Mesothelial cell of epicardium (in vitro differentiated cells): ENCODE measurements at regions not wholly inside any gene's neighbourhood (a gene's known extent, or its start where the extent isn't known, plus 50 kb on each side); places are given as distances from the start of the nearest gene placed in this dataset.

Experiments used
- DNase-seq, 2 experiments: peaks; one replicate each; pipeline ENCODE4 v3.0.0; 2021; ENCODE audit warnings: low spot score in 2 of 2; ENCODE audit not compliant: unreplicated experiment in 2 of 2
- H3K27ac Mint-ChIP-seq: 2 replicates; pipeline ENCODE4 v1.8.0; 2021; ENCODE audit warnings: mixed read lengths
- H3K27me3 Mint-ChIP-seq: 2 replicates; pipeline ENCODE4 v1.8.0; 2021; ENCODE audit warnings: low read depth, mixed read lengths
- H3K36me3 Mint-ChIP-seq: 2 replicates; pipeline ENCODE4 v1.8.0; 2021; ENCODE audit warnings: mixed read lengths
- H3K4me1 Mint-ChIP-seq: 2 replicates; pipeline ENCODE4 v1.8.0; 2021; ENCODE audit warnings: mixed read lengths
- H3K4me3 Mint-ChIP-seq: 2 replicates; pipeline ENCODE4 v1.8.0; 2021; ENCODE audit warnings: mild to moderate bottlenecking, moderate library complexity, mixed read lengths
- H3K9me3 Mint-ChIP-seq: 2 replicates; pipeline ENCODE4 v1.8.0; 2021; ENCODE audit warnings: mixed read lengths
- CTCF ChIP-seq: fragments of 200-600 bp; sonication (generic); IDR thresholded peaks from one replicate; pipeline ENCODE4 v1.5.0; 2021; ENCODE audit warnings: antibody characterized with exemption; ENCODE audit not compliant: unreplicated experiment

GRCh38 chr1:195763146-195763906 lies 844.9 kb downstream of the KCNT2 start:
- DNase-seq = no peak
- no peak overlapping the region for H3K4me3 Mint-ChIP-seq
- H3K4me1 Mint-ChIP-seq = no peaks in the 10 kb centered on the region
- H3K27me3 Mint-ChIP-seq = no peaks in the 10 kb centered on the region
- H3K9me3 Mint-ChIP-seq = peaks cover 4% of the 10 kb centered on the region
- no peaks in the 10 kb centered on the region for H3K36me3 Mint-ChIP-seq
- H3K27ac Mint-ChIP-seq = no peak overlapping the region
- TF ChIP-seq CTCF = no peak

- DNase-seq = no peak
- Mint-ChIP-seq H3K4me3 (no peak overlapping the region), H3K9me3 (peaks cover 4% of the 10 kb centered on the region), H3K27ac (no peak overlapping the region), H3K27me3 (no peaks in the 10 kb centered on the region), H3K36me3 (no peaks in the 10 kb centered on the region), H3K4me1 (no peaks in the 10 kb centered on the region)
- no peak for TF ChIP-seq CTCF
Observed at GRCh38 chr1:195761104-195761503, 847.1 kb downstream of the KCNT2 start.

- Mint-ChIP-seq H3K4me3 (no peak overlapping the region), H3K4me1 (peaks cover 8% of the 10 kb centered on the region), H3K27ac (no peak overlapping the region), H3K27me3 (no peaks in the 10 kb centered on the region), H3K36me3 (peaks cover 2% of the 10 kb centered on the region), H3K9me3 (peaks cover 4% of the 10 kb centered on the region)
- DNase-seq = no peak
- TF ChIP-seq CTCF = no peak
Observed at GRCh38 chr1:195756109-195756508, 852.1 kb downstream of the KCNT2 start.

- no peak overlapping the region for H3K4me3 Mint-ChIP-seq
- peaks cover 8% of the 10 kb centered on the region for H3K4me1 Mint-ChIP-seq
- peaks cover 4% of the 10 kb centered on the region for H3K9me3 Mint-ChIP-seq
- H3K27me3 Mint-ChIP-seq = no peaks in the 10 kb centered on the region
- DNase-seq = no peak
- H3K27ac Mint-ChIP-seq = peak overlapping the region; percentile 35
- TF ChIP-seq CTCF = no peak
- peaks cover 2% of the 10 kb centered on the region for H3K36me3 Mint-ChIP-seq
Observed at GRCh38 chr1:195754874-195755273, 853.4 kb downstream of the KCNT2 start.

- no peaks in the 10 kb centered on the region for H3K27me3 Mint-ChIP-seq
- DNase-seq = no peak
- peaks cover 2% of the 10 kb centered on the region for H3K36me3 Mint-ChIP-seq
- no peak for TF ChIP-seq CTCF
- peaks cover 4% of the 10 kb centered on the region for H3K9me3 Mint-ChIP-seq
- H3K4me3 Mint-ChIP-seq = no peak overlapping the region
- peaks cover 8% of the 10 kb centered on the region for H3K4me1 Mint-ChIP-seq
- peak overlapping the region; percentile 26 for H3K27ac Mint-ChIP-seq
Observed at GRCh38 chr1:195754303-195754702, 853.9 kb downstream of the KCNT2 start.
